Suprapubic skin (tissue), 3 donors: ENCODE measurements at regions not wholly inside any gene's neighbourhood (a gene's known extent, or its start where the extent isn't known, plus 50 kb on each side); places are given as distances from the start of the nearest gene placed in this dataset.

Source experiments
- POLR2A ChIP-seq, 2 donors: fragments of 450-650 bp; IDR thresholded peaks; one replicate each; pipeline ENCODE4 v1.6.1; 2017; ENCODE audit warnings: antibody characterized with exemption in 2 of 2, mild to moderate bottlenecking in 2 of 2, moderate library complexity in 2 of 2
- TF ChIP-seq, protein P1 (sequence below), 2 donors: fragments of 200-600 bp in 1 of 2; fragments of 450-650 bp in 1 of 2; sonication (generic) in 1 of 2; IDR thresholded peaks; one replicate each; pipeline ENCODE4 v1.5.1; 2016 to 2019; ENCODE audit warnings: antibody characterized with exemption in 2 of 2, mild to moderate bottlenecking in 1 of 2, moderate library complexity in 1 of 2

DNA sequence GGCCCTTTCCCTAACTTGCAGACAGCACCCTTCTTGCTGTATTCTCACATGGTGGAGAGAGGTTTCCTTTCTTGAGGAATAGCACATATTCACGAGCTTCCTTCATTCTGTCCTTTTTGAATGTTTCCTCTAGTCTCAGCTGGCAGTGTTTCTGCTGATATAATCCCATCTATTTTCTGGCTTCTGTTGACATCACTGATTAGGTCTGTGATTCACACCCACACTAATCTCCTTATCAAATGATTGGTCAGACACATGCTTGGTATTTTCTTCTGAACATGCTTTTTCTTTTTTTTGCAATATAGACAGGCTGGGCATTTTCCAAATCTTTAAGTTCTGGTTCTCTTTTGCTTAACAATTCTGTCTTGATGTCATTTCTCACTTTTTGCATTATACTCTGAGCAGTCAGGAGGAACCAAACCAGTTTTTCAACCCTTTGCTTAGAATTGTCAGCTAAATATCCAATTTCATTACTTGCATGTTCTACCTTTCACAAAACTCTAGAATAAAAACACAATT, 65.4 kb downstream of the OXSM start:
- TF ChIP-seq, protein P1, sequence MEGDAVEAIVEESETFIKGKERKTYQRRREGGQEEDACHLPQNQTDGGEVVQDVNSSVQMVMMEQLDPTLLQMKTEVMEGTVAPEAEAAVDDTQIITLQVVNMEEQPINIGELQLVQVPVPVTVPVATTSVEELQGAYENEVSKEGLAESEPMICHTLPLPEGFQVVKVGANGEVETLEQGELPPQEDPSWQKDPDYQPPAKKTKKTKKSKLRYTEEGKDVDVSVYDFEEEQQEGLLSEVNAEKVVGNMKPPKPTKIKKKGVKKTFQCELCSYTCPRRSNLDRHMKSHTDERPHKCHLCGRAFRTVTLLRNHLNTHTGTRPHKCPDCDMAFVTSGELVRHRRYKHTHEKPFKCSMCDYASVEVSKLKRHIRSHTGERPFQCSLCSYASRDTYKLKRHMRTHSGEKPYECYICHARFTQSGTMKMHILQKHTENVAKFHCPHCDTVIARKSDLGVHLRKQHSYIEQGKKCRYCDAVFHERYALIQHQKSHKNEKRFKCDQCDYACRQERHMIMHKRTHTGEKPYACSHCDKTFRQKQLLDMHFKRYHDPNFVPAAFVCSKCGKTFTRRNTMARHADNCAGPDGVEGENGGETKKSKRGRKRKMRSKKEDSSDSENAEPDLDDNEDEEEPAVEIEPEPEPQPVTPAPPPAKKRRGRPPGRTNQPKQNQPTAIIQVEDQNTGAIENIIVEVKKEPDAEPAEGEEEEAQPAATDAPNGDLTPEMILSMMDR (IDR thresholded peaks at IDR 0.05) = no peak
- no peak for TF ChIP-seq POLR2A (IDR thresholded peaks at IDR 0.05)
